HCT116 (cell line): ENCODE measurements at regions not wholly inside any gene's neighbourhood (a gene's known extent, or its start where the extent isn't known, plus 50 kb on each side); places are given as distances from the start of the nearest gene placed in this dataset.

Experiments used
- ATAC-seq: fragments of 200-7000 bp; cut with Tn5 transposase; 2 replicates; pipeline ENCODE4 v1.9.1; 2020; ENCODE audit warnings: mild to moderate bottlenecking, moderate library complexity
- BruUV-seq: library from RNA; stranded (reverse); fragments of 400-500 nt; replicated peaks from 2 replicates; lab custom pipeline; 2021; lab: Mats Ljungman, UMichigan
- CTCF ChIA-PET: fragments of 300-600 bp; sonication (Branson Sonifier 250); formaldehyde crosslinking; loops from one replicate; lab custom pipeline; 2021; ENCODE audit warnings: antibody characterized with exemption; lab: Charles Lee
- POLR2A ChIA-PET: fragments of 300-600, 350-600 bp; sonication (Branson Sonifier 250); formaldehyde crosslinking; loops from one replicate; lab custom pipeline; 2021; ENCODE audit warnings: antibody characterized with exemption; lab: Charles Lee
- RAD21 ChIA-PET, 2 experiments: fragments of 300-600 bp; sonication (Branson Sonifier 250); formaldehyde crosslinking; loops; one replicate each; lab custom pipeline; 2023; ENCODE audit warnings: low total read pairs in 2 of 2; ENCODE audit not compliant: uncharacterized antibody in 2 of 2, unreplicated experiment in 2 of 2, low non-redundant PET in 1 of 2; lab: Charles Lee
- DNase-seq: peaks from one replicate; pipeline ENCODE4 v3.0.0-alpha.2; 2010; ENCODE audit warnings: low read depth, low spot score
- H2AFZ ChIP-seq: fragments of 200-600 bp; shearing (Covaris generic), sonication (generic); 2 replicates; pipeline ENCODE4 v1.6.1; 2017; ENCODE audit warnings: low read depth, mixed run types, mixed read lengths, antibody characterized with exemption, low read length; ENCODE audit not compliant: poor library complexity, severe bottlenecking
- H3K27ac ChIP-seq: 2 replicates; pipeline ENCODE4 v1.5.1; 2012; ENCODE audit warnings: low read depth, low read length
- H3K27me3 ChIP-seq: fragments of 200-600 bp; sonication (generic); 2 replicates; pipeline ENCODE4 v1.6.1; 2016; ENCODE audit warnings: mixed run types, low read length, mixed read lengths; ENCODE audit not compliant: insufficient read depth
- H3K36me3 ChIP-seq, 2 experiments: fragments of 200-500 bp in 1 of 2; fragments of 200-600 bp in 1 of 2; sonication (Bioruptor generic) in 1 of 2; sonication (generic) in 1 of 2; 2 replicates each; pipeline versions ENCODE4 v1.5.1 to v1.6.1; 2014 to 2016; ENCODE audit warnings: low read length in 2 of 2, inconsistent platforms in 1 of 2, mixed read lengths in 1 of 2, mixed run types in 1 of 2; ENCODE audit not compliant: insufficient read depth in 2 of 2, control insufficient read depth in 1 of 2
- H3K4me1 ChIP-seq, 2 experiments: fragments of 200-600 bp in 1 of 2; sonication (generic) in 1 of 2; 2 replicates each; pipeline versions ENCODE4 v1.5.1 to v1.6.1; 2012 to 2017; ENCODE audit warnings: low read length in 2 of 2, inconsistent platforms in 1 of 2, mild to moderate bottlenecking in 1 of 2, mixed read lengths in 1 of 2, mixed run types in 1 of 2, moderate library complexity in 1 of 2; ENCODE audit not compliant: insufficient read depth in 2 of 2, control insufficient read depth in 1 of 2
- H3K4me2 ChIP-seq: fragments of 200-600 bp; sonication (generic); 2 replicates; pipeline ENCODE4 v1.6.1; 2017; ENCODE audit warnings: mixed run types, low read length, mixed read lengths
- H3K4me3 ChIP-seq, 2 experiments: fragments of 200-600 bp in 1 of 2; sonication (generic) in 1 of 2; replicated peaks in 1 of 2; 2 replicates each; pipeline ENCODE4 v1.5.1; 2011 to 2016; ENCODE audit warnings: low read length in 2 of 2, control low read depth in 1 of 2, low read depth in 1 of 2, mild to moderate bottlenecking in 1 of 2, mixed read lengths in 1 of 2, mixed run types in 1 of 2
- H3K79me2 ChIP-seq: fragments of 200-600 bp; sonication (generic); 2 replicates; pipeline ENCODE4 v1.6.1; 2017; ENCODE audit warnings: mild to moderate bottlenecking, mixed run types, low read length, moderate library complexity, mixed read lengths; ENCODE audit not compliant: insufficient read depth
- H3K9ac ChIP-seq: fragments of 200-600 bp; sonication (generic); 2 replicates; pipeline ENCODE4 v1.6.1; 2016; ENCODE audit warnings: low read length, mixed read lengths
- H3K9me2 ChIP-seq: fragments of 200-600 bp; sonication (generic), shearing (Covaris generic); 2 replicates; pipeline ENCODE4 v1.6.1; 2017; ENCODE audit warnings: mixed run types, mild to moderate bottlenecking, moderate library complexity; ENCODE audit not compliant: insufficient read depth
- H3K9me3 ChIP-seq, 2 experiments: fragments of 200-500 bp in 1 of 2; fragments of 200-600 bp in 1 of 2; sonication (Bioruptor generic) in 1 of 2; sonication (generic) in 1 of 2; 2 replicates each; pipeline ENCODE4 v1.6.1; 2014 to 2017; ENCODE audit warnings: low read length in 2 of 2, mixed read lengths in 2 of 2, inconsistent platforms in 1 of 2, low read depth in 1 of 2, mild to moderate bottlenecking in 1 of 2, mixed run types in 1 of 2, moderate library complexity in 1 of 2; ENCODE audit not compliant: control insufficient read depth in 1 of 2, insufficient read depth in 1 of 2
- H4K20me1 ChIP-seq: fragments of 200-600 bp; sonication (generic), shearing (Covaris generic); 2 replicates; pipeline ENCODE4 v1.6.1; 2017; ENCODE audit warnings: mixed run types, mild to moderate bottlenecking, moderate library complexity; ENCODE audit not compliant: insufficient read depth
- ATF3 ChIP-seq: IDR thresholded peaks from 2 replicates; pipeline ENCODE4 v1.6.1; 2012
- CBX3 ChIP-seq: IDR thresholded peaks from 2 replicates; pipeline ENCODE4 v1.6.1; 2012; ENCODE audit warnings: low read depth
- CEBPB ChIP-seq: IDR thresholded peaks from 2 replicates; pipeline ENCODE4 v1.6.1; 2012; ENCODE audit warnings: low read depth
- ELF1 ChIP-seq: IDR thresholded peaks from 2 replicates; pipeline ENCODE4 v1.6.1; 2012; ENCODE audit warnings: low read depth, borderline replicate concordance
- EZH2 ChIP-seq: fragments of 200-600 bp; sonication (generic); IDR thresholded peaks from 2 replicates; pipeline ENCODE4 v1.6.1; 2017; ENCODE audit warnings: antibody characterized with exemption, mixed run types
- FOSL1 ChIP-seq: IDR thresholded peaks from 2 replicates; pipeline ENCODE4 v1.6.1; 2012; ENCODE audit warnings: low read depth
- JUND ChIP-seq: IDR thresholded peaks from 2 replicates; pipeline ENCODE4 v1.6.1; 2012
- MAX ChIP-seq: IDR thresholded peaks from 2 replicates; pipeline ENCODE4 v1.6.1; 2012
- SIN3A ChIP-seq: IDR thresholded peaks from 2 replicates; pipeline ENCODE4 v1.6.1; 2012; ENCODE audit warnings: low read depth
- SP1 ChIP-seq: IDR thresholded peaks from 2 replicates; pipeline ENCODE4 v1.6.1; 2012; ENCODE audit warnings: low read depth
- SRF ChIP-seq: IDR thresholded peaks from 2 replicates; pipeline ENCODE4 v1.6.1; 2012; ENCODE audit warnings: low read depth
- TCF7L2 ChIP-seq: IDR thresholded peaks from 2 replicates; pipeline ENCODE4 v1.7.0; 2011; ENCODE audit warnings: borderline replicate concordance, inconsistent platforms; ENCODE audit not compliant: insufficient read depth, insufficient read length; ENCODE audit errors: extremely low read depth
- ZBTB33 ChIP-seq: IDR thresholded peaks from 2 replicates; pipeline ENCODE4 v1.6.1; 2011; ENCODE audit warnings: mild to moderate bottlenecking, low read length, moderate library complexity; ENCODE audit not compliant: insufficient replicate concordance; ENCODE audit errors: extremely low read depth
- intact Hi-C: fragments of 100-400 bp; cut with micrococcal nuclease; formaldehyde crosslinking; loops from 2 replicates; pipeline ENCODE4 v1.10.0; 2022

- Histone ChIP-seq H3K27me3 (peaks cover 47% of the 10 kb centered on the region), H3K27ac (no peak overlapping the region), H3K36me3 (no peaks in the 10 kb centered on the region), H3K9me3 (no peaks in the 10 kb centered on the region), H3K4me2 (no peak overlapping the region), H3K9me2 (no peaks in the 10 kb centered on the region), H4K20me1 (no peaks in the 10 kb centered on the region), H3K79me2 (no peaks in the 10 kb centered on the region), H2AFZ (no peak overlapping the region), H3K4me1 (no peaks in the 10 kb centered on the region), H3K4me3 (no peak overlapping the region), H3K9ac (no peak overlapping the region)
- intact Hi-C loops: no loop called here
- no peak for TF ChIP-seq SIN3A
- no peak for TF ChIP-seq CEBPB
- no peak for TF ChIP-seq CBX3
- TF ChIP-seq TCF7L2: no peak
- no peak for TF ChIP-seq FOSL1
- TF ChIP-seq JUND: no peak
- TF ChIP-seq ELF1: no peak
- TF ChIP-seq MAX: no peak
- TF ChIP-seq ATF3: no peak
- TF ChIP-seq SRF: no peak
- no peak for TF ChIP-seq ZBTB33
- no peak for TF ChIP-seq EZH2
- no peak for TF ChIP-seq SP1
- DNase-seq (no peak), ATAC-seq (no peak)
- no TSS peak for BruUV-seq
- ChIA-PET RAD21 (no interaction called here), POLR2A (no interaction called here), CTCF (no interaction called here)
These were observed 671.3 kb downstream of the PRELID2 start for GRCh38 chr5:145163876-145164275.
